GM12878 (cell line): ENCODE measurements at regions not wholly inside any gene's neighbourhood (a gene's known extent, or its start where the extent isn't known, plus 50 kb on each side); places are given as distances from the start of the nearest gene placed in this dataset.

Source experiments
- ATAC-seq: fragments of 200-7000 bp; cut with Tn5 transposase; 3 replicates; pipeline ENCODE4 v1.9.1; 2020; ENCODE audit warnings: mild to moderate bottlenecking, moderate library complexity
- BruUV-seq: library from RNA; stranded (reverse); fragments of 400-500 nt; replicated peaks from 2 replicates; lab custom pipeline; 2021; lab: Mats Ljungman, UMichigan
- CTCF ChIA-PET: fragments of 300-600 bp; sonication (Branson Sonifier 250); formaldehyde crosslinking; extraction: SDS; loops from one replicate; lab custom pipeline; 2021; ENCODE audit warnings: inconsistent platforms; lab: Yijun Ruan, JAX
- POLR2A ChIA-PET: fragments of 350-600 bp; formaldehyde crosslinking; extraction: SDS; loops from one replicate; lab custom pipeline; 2021; ENCODE audit warnings: inconsistent platforms; lab: Charles Lee
- RAD21 ChIA-PET: fragments of 300-600 bp; sonication (Branson Sonifier 250); formaldehyde crosslinking; loops from one replicate; lab custom pipeline; 2023; ENCODE audit warnings: antibody characterized with exemption; ENCODE audit not compliant: unreplicated experiment; lab: Charles Lee
- SMC1A ChIA-PET: fragments of 300-600 bp; sonication (Branson Sonifier 250); formaldehyde crosslinking; loops from one replicate; lab custom pipeline; 2023; ENCODE audit not compliant: unreplicated experiment, uncharacterized antibody; lab: Charles Lee
- DNase-seq: peaks from one replicate; pipeline ENCODE4 v3.0.0-alpha.2; 2011; ENCODE audit warnings: low read depth, low spot score
- FAIRE-seq: peaks from 3 replicates; lab custom pipeline; 2011; peaks lifted over from hg19 to GRCh38; lab: Jason Lieb, UNC
- H2AFZ ChIP-seq: 2 replicates; pipeline ENCODE4 v1.6.0; 2011; ENCODE audit warnings: low read depth, low read length, control low read depth; ENCODE audit not compliant: control insufficient read depth
- H3K27ac ChIP-seq: 2 replicates; pipeline ENCODE4 v1.5.1; 2011; ENCODE audit warnings: control low read depth; ENCODE audit not compliant: control insufficient read depth, insufficient read depth
- H3K27me3 ChIP-seq, 2 experiments: replicated peaks in 1 of 2; 2 replicates each; pipeline versions ENCODE4 v1.6.0 to v1.6.1; 2011; ENCODE audit warnings: low read length in 1 of 2; ENCODE audit not compliant: control insufficient read depth in 2 of 2, insufficient read depth in 2 of 2
- H3K36me3 ChIP-seq, 2 experiments: 2 replicates each; pipeline ENCODE4 v1.5.1; 2011; ENCODE audit warnings: low read length in 1 of 2; ENCODE audit not compliant: control insufficient read depth in 2 of 2, insufficient read depth in 2 of 2
- H3K4me1 ChIP-seq: 2 replicates; pipeline ENCODE4 v1.6.1; 2011; ENCODE audit warnings: mild to moderate bottlenecking, low read length, moderate library complexity, mixed read lengths; ENCODE audit not compliant: control insufficient read depth, insufficient read depth
- H3K4me2 ChIP-seq: 2 replicates; pipeline ENCODE4 v1.6.0; 2011; ENCODE audit warnings: control low read depth; ENCODE audit not compliant: control insufficient read depth, insufficient read depth
- H3K4me3 ChIP-seq: fragments of 200-600 bp; sonication (generic); 2 replicates; pipeline ENCODE4 v1.5.1; 2016
- H3K79me2 ChIP-seq: 2 replicates; pipeline ENCODE4 v1.6.0; 2011; ENCODE audit warnings: low read length; ENCODE audit not compliant: control insufficient read depth, insufficient read depth
- H3K9ac ChIP-seq: 2 replicates; pipeline ENCODE4 v1.8.0; 2011; ENCODE audit warnings: low read length, control low read depth, mixed read lengths; ENCODE audit not compliant: control insufficient read depth, insufficient read depth
- H3K9me3 ChIP-seq: replicated peaks from 3 replicates; pipeline ENCODE4 v1.5.1; 2011; ENCODE audit warnings: mild to moderate bottlenecking, low read length; ENCODE audit not compliant: control insufficient read depth, insufficient read depth
- H4K20me1 ChIP-seq: 2 replicates; pipeline ENCODE4 v1.6.0; 2011; ENCODE audit not compliant: control insufficient read depth, insufficient read depth
- CREM ChIP-seq: IDR thresholded peaks from 2 replicates; pipeline ENCODE4 v1.6.1; 2014; ENCODE audit warnings: antibody characterized with exemption, low read depth
- KDM1A ChIP-seq: fragments of 200-600 bp; sonication (generic); IDR thresholded peaks from 2 replicates; pipeline ENCODE4 v1.6.1; 2016; ENCODE audit warnings: borderline replicate concordance
- SP1 ChIP-seq: IDR thresholded peaks from one replicate; pipeline ENCODE4 v1.6.1; 2011; ENCODE audit warnings: low read depth, low read length
- SREBF1 ChIP-seq: IDR thresholded peaks from 2 replicates; pipeline ENCODE4 v1.6.1; 2012; ENCODE audit warnings: mild to moderate bottlenecking, low read length
- SRF ChIP-seq, 2 experiments: IDR thresholded peaks; 2 replicates each; pipeline ENCODE4 v1.6.1; 2011; ENCODE audit warnings: low read depth in 2 of 2, low read length in 2 of 2, mild to moderate bottlenecking in 1 of 2, moderate library complexity in 1 of 2
- WGBS: methylation state at CpG from one replicate; pipeline ENCODE4 v1.1.6; 2016; ENCODE audit warnings: low lambda C conversion rate; ENCODE audit not compliant: insufficient replicate concordance, insufficient coverage; ENCODE audit errors: missing lambda C conversion rate; 5-methylcytosine and 5-hydroxymethylcytosine counted together
- in situ Hi-C: fragments of 300-500 bp; cut with MboI; formaldehyde crosslinking; loops from 9 replicates; pipeline ENCODE4 v1.14.3; 2018; ENCODE audit warnings: mixed read lengths
- intact Hi-C: fragments of 100-400 bp; cut with micrococcal nuclease; formaldehyde crosslinking; loops from one replicate; pipeline ENCODE4 v1.14.2; 2022; ENCODE audit not compliant: unreplicated experiment

GRCh38 chr9:79257228-79257781, 314.5 kb upstream of the TLE4 start:
- H3K4me2 ChIP-seq = no peak overlapping the region
- ChIA-PET CTCF (no interaction called here), SMC1A (no interaction called here), RAD21 (no interaction called here), POLR2A (no interaction called here)
- no peak overlapping the region for H2AFZ ChIP-seq
- no peaks in the 10 kb centered on the region for H3K36me3 ChIP-seq
- no peak for FAIRE-seq
- H3K9me3 ChIP-seq = no peaks in the 10 kb centered on the region
- ATAC-seq = no peak
- no TSS peak for BruUV-seq
- H3K79me2 ChIP-seq = no peaks in the 10 kb centered on the region
- in situ Hi-C loops = no loop called here
- TF ChIP-seq KDM1A = no peak
- no peak for TF ChIP-seq CREM
- no peak for TF ChIP-seq SREBF1
- TF ChIP-seq SRF (IDR thresholded peaks at IDR 0.05; ENCODE audit: low read depth in 2 of 2, low read length in 2 of 2) = no peak
- intact Hi-C loops = no loop called here
- H3K4me3 ChIP-seq = no peak overlapping the region
- H3K4me1 ChIP-seq = no peaks in the 10 kb centered on the region
- no peaks in the 10 kb centered on the region; a peak in 1 of 4 replicates for H3K27me3 ChIP-seq
- H4K20me1 ChIP-seq = no peaks in the 10 kb centered on the region
- no peak overlapping the region for H3K27ac ChIP-seq
- no peak for DNase-seq
- WGBS = 21% methylated on average over 18 of the region's 19 CpGs
- no peak overlapping the region for H3K9ac ChIP-seq

- no peak for FAIRE-seq
- Histone ChIP-seq H3K9me3 (no peaks in the 10 kb centered on the region), H3K27me3 (no peaks in the 10 kb centered on the region; a peak in 1 of 4 replicates), H3K79me2 (no peaks in the 10 kb centered on the region), H3K27ac (no peak overlapping the region), H3K4me3 (no peak overlapping the region), H3K4me1 (no peaks in the 10 kb centered on the region)
- CTCF ChIA-PET = no interaction called here
- SMC1A ChIA-PET = no interaction called here
- in situ Hi-C loops = no loop called here
- DNase-seq = no peak
- no TSS peak for BruUV-seq
- POLR2A ChIA-PET = no interaction called here
- no peak for TF ChIP-seq SP1
- TF ChIP-seq, all 136 proteins: peak for 0
- intact Hi-C loops = no loop called here
- 59% methylated on average over 21 of the region's 21 CpGs for WGBS
- Histone ChIP-seq H3K4me2 (no peak overlapping the region), H3K9ac (no peak overlapping the region), H4K20me1 (no peaks in the 10 kb centered on the region), H2AFZ (no peak overlapping the region), H3K36me3 (no peaks in the 10 kb centered on the region)
- no peak for ATAC-seq
- RAD21 ChIA-PET = no interaction called here
These were observed 313.9 kb upstream of the TLE4 start for GRCh38 chr9:79257790-79258351.
